ENCODE measurements at regions not wholly inside any gene's neighbourhood (a gene's known extent, or its start where the extent isn't known, plus 50 kb on each side); places are given as distances from the start of the nearest gene placed in this dataset.
A peak's percentile ranks its signal among the peaks of the same experiment; 100 is the strongest.

DNA sequence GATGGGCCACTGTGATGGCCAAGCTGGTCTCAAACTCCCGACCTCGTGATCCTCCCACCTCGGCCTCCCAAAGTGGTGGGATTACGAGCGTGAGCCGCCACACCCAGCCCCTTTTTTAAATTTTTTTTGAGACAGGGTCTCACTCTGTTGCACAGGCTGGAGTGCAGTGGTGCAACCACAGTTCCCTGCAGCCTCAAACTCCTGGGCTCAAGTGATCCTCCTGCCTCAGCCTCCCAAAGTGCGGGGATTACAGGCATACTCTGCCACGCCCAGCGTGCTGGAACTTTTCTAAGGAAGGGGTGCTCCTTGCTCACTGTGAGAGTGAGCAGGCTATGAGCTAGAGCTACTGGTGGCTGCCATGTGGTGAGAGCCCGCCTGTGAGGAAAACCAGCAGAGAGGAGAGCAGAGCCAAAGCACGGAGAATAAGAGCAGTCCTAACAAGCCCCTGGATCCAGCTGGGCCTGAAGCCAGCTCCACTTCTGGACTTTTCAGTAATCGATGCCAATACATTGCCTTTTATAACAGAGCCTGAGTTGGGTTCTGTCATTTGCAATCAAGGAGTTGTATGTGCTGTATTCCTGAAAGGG is 75.5 kb upstream of the UNC5A start:
- Histone ChIP-seq H3K9ac (no peak overlapping the region), H3K4me3 (no peak overlapping the region), H3K79me2 (ENCODE audit: low read depth) (no peaks in the 10 kb centered on the region), H3K27me3 (no peaks in the 10 kb centered on the region), H3K27ac (no peak overlapping the region), H3K4me2 (no peak overlapping the region), H2AFZ (replicated peaks) (no peak overlapping the region), H3F3A (ENCODE audit: low read depth) (peaks cover 13% of the 10 kb centered on the region), H3K4me1 (peaks cover 31% of the 10 kb centered on the region), H3K9me3 (ENCODE audit: low read depth) (no peaks in the 10 kb centered on the region), H4K20me1 (ENCODE audit: low read depth) (no peaks in the 10 kb centered on the region), H3K36me3 (no peaks in the 10 kb centered on the region)
- H3K4me1 Mint-ChIP-seq = peaks cover 46% of the 10 kb centered on the region
- peaks cover 3% of the 10 kb centered on the region for H3K9me3 Mint-ChIP-seq
- TF ChIP-seq EZH2phosphoT487 (IDR thresholded peaks at IDR 0.05) = no peak
- no peak for TF ChIP-seq EZH2 (IDR thresholded peaks at IDR 0.05)
- H3K36me3 Mint-ChIP-seq = no peaks in the 10 kb centered on the region
- DNase-seq (ENCODE audit: low spot score) = no peak
- H3K27me3 Mint-ChIP-seq (ENCODE audit: insufficient read depth, low read depth) = peaks cover 16% of the 10 kb centered on the region
- no peak overlapping the region for H3K4me3 Mint-ChIP-seq
- H3K27ac Mint-ChIP-seq = peak overlapping the region; percentile 23

DNA sequence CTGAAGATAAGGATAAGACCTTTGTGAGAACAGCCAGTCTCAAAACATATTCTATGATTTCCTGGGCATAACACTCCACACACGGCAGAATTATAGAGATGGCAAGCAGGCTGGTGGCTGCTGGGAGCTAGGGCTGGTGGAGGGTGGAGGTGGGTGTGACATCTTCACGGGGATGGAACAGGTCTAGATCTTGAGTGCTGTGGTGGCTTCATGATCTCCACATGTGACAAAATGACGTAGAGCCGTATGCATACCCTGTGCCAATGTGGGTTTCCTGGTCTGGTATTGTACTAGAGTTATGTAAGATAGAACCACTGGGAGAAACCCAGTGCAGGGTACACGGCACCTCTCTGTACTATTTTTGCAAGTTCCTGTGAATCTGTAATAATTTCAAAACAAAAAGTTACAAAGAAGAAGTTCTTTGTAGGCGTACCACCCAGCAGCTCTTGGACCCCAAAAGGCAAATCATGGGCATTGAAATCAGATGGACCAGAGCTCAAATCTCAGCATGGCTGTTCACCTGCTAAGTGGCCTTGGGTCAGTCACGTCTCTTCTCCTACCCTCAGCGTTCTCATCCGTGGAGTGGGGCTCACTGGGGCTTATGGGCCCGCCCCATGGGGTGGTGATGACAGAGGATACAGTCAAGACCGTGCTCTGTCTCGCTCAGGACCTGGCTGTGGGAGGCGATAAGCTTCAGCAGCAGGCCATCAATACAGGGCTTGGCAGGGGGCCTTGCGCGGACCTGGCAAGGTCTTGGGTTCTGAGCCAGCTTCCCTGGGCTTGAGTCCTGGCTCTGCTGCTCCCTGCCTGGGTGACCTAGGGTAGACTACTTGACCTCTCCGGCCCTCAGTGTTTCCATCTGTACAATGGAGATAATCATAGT is 74.7 kb upstream of the UNC5A start:
- Histone ChIP-seq H3K4me3 (no peak overlapping the region), H3K27me3 (no peaks in the 10 kb centered on the region), H3F3A (ENCODE audit: low read depth) (peaks cover 14% of the 10 kb centered on the region), H3K27ac (no peak overlapping the region), H2AFZ (replicated peaks) (no peak overlapping the region), H3K4me2 (no peak overlapping the region), H3K4me1 (peaks cover 39% of the 10 kb centered on the region), H3K9me3 (ENCODE audit: low read depth) (no peaks in the 10 kb centered on the region), H3K36me3 (no peaks in the 10 kb centered on the region), H3K9ac (no peak overlapping the region), H3K79me2 (ENCODE audit: low read depth) (no peaks in the 10 kb centered on the region), H4K20me1 (ENCODE audit: low read depth) (no peaks in the 10 kb centered on the region)
- Mint-ChIP-seq H3K36me3 (no peaks in the 10 kb centered on the region), H3K4me3 (no peak overlapping the region), H3K9me3 (peaks cover 3% of the 10 kb centered on the region), H3K27ac (peak overlapping the region; percentile 23), H3K27me3 (ENCODE audit: insufficient read depth, low read depth) (peaks cover 14% of the 10 kb centered on the region), H3K4me1 (peaks cover 51% of the 10 kb centered on the region)
- DNase-seq (ENCODE audit: low spot score) = no peak
- TF ChIP-seq CTCF (IDR thresholded peaks at IDR 0.05) = no peak
- TF ChIP-seq EZH2phosphoT487 (IDR thresholded peaks at IDR 0.05) = no peak
- TF ChIP-seq EZH2 (IDR thresholded peaks at IDR 0.05) = no peak

GRCh38 chr5:176736301-176736930 is 73.9 kb upstream of the UNC5A start:
- H3K4me3 ChIP-seq = no peak overlapping the region
- H3K9me3 Mint-ChIP-seq = no peaks in the 10 kb centered on the region
- peak overlapping the region; percentile 19 for H3K4me2 ChIP-seq
- peaks cover 57% of the 10 kb centered on the region for H3K4me1 Mint-ChIP-seq
- DNase-seq (ENCODE audit: low spot score) = peak; percentile 52
- H3K27me3 ChIP-seq = peaks cover 5% of the 10 kb centered on the region
- H3F3A ChIP-seq (ENCODE audit: low read depth) = peaks cover 14% of the 10 kb centered on the region
- H3K27me3 Mint-ChIP-seq (ENCODE audit: insufficient read depth, low read depth) = peaks cover 14% of the 10 kb centered on the region
- TF ChIP-seq EZH2phosphoT487 (IDR thresholded peaks at IDR 0.05) (no peak), EZH2 (IDR thresholded peaks at IDR 0.05) (no peak), CTCF (IDR thresholded peaks at IDR 0.05) (no peak)
- H3K27ac ChIP-seq = no peak overlapping the region
- no peak overlapping the region for H3K9ac ChIP-seq
- H3K36me3 Mint-ChIP-seq = no peaks in the 10 kb centered on the region
- no peak overlapping the region for H3K4me3 Mint-ChIP-seq
- no peaks in the 10 kb centered on the region for H3K36me3 ChIP-seq
- no peaks in the 10 kb centered on the region for H3K79me2 ChIP-seq (ENCODE audit: low read depth)
- peak overlapping the region; percentile 75 for H2AFZ ChIP-seq (replicated peaks)
- H3K27ac Mint-ChIP-seq = peak overlapping the region; percentile 80
- H3K4me1 ChIP-seq = peaks cover 45% of the 10 kb centered on the region
- H3K9me3 ChIP-seq (ENCODE audit: low read depth) = no peaks in the 10 kb centered on the region
- H4K20me1 ChIP-seq (ENCODE audit: low read depth) = no peaks in the 10 kb centered on the region
